ENCODE measurements at regions not wholly inside any gene's neighbourhood (a gene's known extent, or its start where the extent isn't known, plus 50 kb on each side); places are given as distances from the start of the nearest gene placed in this dataset.
A peak's percentile ranks its signal among the peaks of the same experiment; 100 is the strongest.
"Not testable (repeated sequence)": the region's sequence is repeated elsewhere in the genome, so short reads cannot be mapped to it uniquely, and the experiment has no call there.

DNA sequence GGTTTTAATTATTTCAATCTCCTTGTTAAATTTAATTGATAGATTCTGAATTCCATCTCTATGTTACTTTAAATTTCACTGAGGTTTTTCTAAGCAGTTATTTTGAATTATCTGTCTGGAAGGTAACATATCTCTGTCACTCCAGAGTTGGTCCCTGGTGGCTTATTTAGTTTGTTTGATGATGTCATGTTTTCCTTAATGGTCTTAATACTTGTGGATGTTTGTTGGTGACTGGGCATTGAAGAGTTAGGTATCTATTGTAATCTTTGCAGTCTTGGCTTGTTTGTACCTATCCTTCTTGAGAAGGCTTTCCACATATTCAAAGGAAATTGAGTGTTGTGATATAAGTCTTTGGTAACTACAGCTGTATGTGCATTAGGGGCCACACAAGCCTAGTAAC, 810.0 kb upstream of the NEGR1 start:
- DNase-seq (ENCODE audit: low read depth, low spot score), result no peak

GRCh38 chr1:73066866-73067265, 784.5 kb upstream of the NEGR1 start:
- no peak for DNase-seq (ENCODE audit: low read depth, low spot score)

- peak; percentile 17 for DNase-seq (ENCODE audit: low read depth, low spot score)
These were observed 783.2 kb upstream of the NEGR1 start for GRCh38 chr1:73065339-73066041.

GRCh38 chr1:73056826-73057225, 774.5 kb upstream of the NEGR1 start:
- DNase-seq (ENCODE audit: low read depth, low spot score), result no peak

- no peak for DNase-seq (ENCODE audit: low read depth, low spot score)
These were observed 762.1 kb upstream of the NEGR1 start for GRCh38 chr1:73044241-73045036.

DNA sequence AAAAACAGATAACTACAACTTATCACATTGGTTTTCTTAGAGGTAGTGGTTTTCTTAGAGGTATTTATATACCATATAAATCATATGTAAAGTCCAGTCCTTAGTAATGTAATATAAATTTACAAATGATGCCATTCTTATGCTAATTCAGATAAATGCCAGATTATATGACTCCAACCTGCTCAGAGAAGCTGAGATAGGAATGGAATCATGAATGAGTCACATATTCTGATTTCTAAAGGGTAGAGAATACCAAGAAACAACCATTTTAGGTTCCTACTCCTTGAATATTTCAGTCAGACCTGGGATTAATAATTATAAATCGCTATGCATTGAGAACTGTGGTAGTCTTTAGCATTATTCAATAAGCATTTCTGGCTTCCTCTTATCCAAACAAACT, 760.1 kb upstream of the NEGR1 start:
- DNase-seq (ENCODE audit: low read depth, low spot score), result no peak

GRCh38 chr1:73040811-73041210, 758.5 kb upstream of the NEGR1 start:
- peak; percentile 23 for DNase-seq (ENCODE audit: low read depth, low spot score)

- DNase-seq (ENCODE audit: low read depth, low spot score), result no peak
These were observed 751.9 kb upstream of the NEGR1 start for GRCh38 chr1:73034271-73034670.

GRCh38 chr1:73033640-73034039, 751.3 kb upstream of the NEGR1 start:
- no peak for DNase-seq (ENCODE audit: low read depth, low spot score)

DNA sequence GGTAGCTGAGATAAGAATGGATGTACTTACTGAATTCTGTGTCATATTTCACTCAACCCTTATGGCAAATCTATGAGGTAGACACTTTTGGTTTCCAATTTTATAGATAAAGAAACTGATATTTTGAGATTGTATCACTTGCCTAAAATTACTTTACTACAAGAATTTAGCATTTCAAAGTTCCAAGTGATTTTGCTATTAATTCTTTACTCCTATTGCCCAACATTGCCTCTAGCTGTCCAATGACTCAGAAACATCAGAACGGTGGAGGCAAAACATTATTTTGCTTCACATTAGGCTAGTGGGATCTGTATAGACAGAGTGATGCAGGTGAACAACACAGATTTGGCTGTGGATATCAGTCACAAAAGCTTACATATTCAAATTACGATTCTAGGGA, 747.2 kb upstream of the NEGR1 start:
- no peak for DNase-seq (ENCODE audit: low read depth, low spot score)

DNA sequence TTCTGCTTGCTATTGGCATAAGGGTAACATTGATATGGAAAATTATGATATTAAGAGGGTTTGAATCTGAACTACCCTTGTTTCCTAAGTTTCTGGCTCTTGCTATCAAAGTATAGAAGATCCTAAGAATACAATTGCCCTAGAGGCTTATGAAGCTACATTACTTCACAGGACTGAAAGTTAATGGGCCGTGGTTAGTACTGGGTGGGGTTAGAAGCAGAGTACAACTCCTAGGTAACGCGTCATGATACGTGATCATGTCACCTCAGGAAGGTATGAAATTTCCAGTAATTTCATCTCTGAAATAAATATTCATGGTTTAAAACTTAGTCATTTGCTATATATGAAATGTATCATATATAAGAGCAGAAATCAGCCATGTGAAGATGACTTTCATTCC, 743.8 kb upstream of the NEGR1 start:
- no peak for DNase-seq (ENCODE audit: low read depth, low spot score)

DNA sequence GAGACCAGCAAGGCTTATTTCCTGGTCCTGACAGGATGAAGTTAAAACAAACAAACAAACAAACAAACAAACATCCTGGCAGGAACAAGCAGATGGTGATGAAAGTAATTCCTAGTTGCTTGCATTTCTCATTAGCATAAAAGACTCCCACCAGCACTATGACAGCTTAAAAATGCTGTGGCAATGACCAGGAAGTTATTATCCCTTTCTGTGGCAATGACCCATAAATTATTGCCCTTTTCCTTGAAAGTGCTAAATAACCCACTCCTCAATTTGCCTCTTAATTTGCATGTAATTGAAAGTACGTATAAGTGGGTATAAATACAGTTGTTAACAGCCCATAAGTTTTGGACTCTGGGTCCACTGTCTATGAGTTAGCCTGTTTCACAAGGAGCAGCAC, 727.6 kb upstream of the NEGR1 start:
- DNase-seq (ENCODE audit: low read depth, low spot score), result no peak

GRCh38 chr1:73009311-73009710, 727.0 kb upstream of the NEGR1 start:
- no peak for DNase-seq (ENCODE audit: low read depth, low spot score)

DNA sequence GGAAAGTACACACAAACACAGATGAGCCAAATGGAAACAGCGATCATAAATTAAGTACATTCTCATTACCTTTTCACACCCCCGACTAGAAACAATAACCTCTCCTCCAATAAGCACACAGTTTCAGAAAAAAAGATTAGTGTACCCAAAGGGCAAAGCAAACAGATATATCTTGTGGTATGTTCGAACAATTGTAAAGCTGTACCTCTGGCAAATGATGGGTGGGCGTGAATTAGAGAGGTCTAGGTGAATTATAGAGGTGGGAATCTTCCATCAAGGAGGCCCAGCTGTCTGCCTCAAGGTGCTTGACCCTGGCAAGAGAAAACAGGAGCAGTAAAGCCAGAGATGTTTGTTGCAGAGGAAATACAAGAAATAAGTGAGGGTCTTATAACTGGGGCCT, 715.3 kb upstream of the NEGR1 start:
- DNase-seq (ENCODE audit: low read depth, low spot score), result no peak

- DNase-seq (ENCODE audit: low read depth, low spot score), result no peak
These were observed 714.7 kb upstream of the NEGR1 start for GRCh38 chr1:72997041-72997440.

- DNase-seq (ENCODE audit: low read depth, low spot score), result not testable (repeated sequence)
These were observed 705.5 kb upstream of the NEGR1 start for GRCh38 chr1:72987871-72988270.

GRCh38 chr1:72986591-72987290, 704.4 kb upstream of the NEGR1 start:
- DNase-seq (ENCODE audit: low read depth, low spot score), result no peak

- DNase-seq (ENCODE audit: low read depth, low spot score), result not testable (repeated sequence)
These were observed 702.7 kb upstream of the NEGR1 start for GRCh38 chr1:72985024-72985423.

- not testable (repeated sequence) for DNase-seq (ENCODE audit: low read depth, low spot score)
These were observed 700.7 kb upstream of the NEGR1 start for GRCh38 chr1:72983011-72983410.

- DNase-seq (ENCODE audit: low read depth, low spot score), result no peak
These were observed 687.1 kb upstream of the NEGR1 start for GRCh38 chr1:72969461-72969860.

DNA sequence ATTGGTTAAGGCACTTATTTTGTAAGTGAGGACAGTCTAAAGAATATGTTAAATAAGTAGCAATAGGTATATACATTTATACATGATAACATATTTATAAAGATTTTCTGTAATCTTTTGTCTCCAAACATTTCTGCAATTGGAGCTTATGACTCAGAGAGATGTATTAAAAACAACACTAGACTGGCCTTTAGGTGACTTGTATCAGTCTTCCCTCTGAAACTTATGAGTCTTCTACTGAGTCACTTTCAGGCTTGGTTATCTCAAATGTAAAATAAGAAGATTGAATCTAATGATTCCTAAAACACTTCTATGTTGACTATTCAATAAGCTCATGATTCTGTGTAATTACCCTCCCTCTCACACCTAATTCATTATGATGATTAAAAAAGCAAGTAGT, 672.6 kb upstream of the NEGR1 start:
- no peak for DNase-seq (ENCODE audit: low read depth, low spot score)

GRCh38 chr1:72950900-72951299, 668.6 kb upstream of the NEGR1 start:
- not testable (repeated sequence) for DNase-seq (ENCODE audit: low read depth, low spot score)

Data from iPS DF 19.7 (cell line).